HCEC 1CT (cell line): ENCODE measurements at regions not wholly inside any gene's neighbourhood (a gene's known extent, or its start where the extent isn't known, plus 50 kb on each side); places are given as distances from the start of the nearest gene placed in this dataset.

Experiments
- DNase-seq: peaks from one replicate; pipeline ENCODE4 v3.0.0-alpha.2; 2017

GRCh38 chr2:22691666-22692065, 693.3 kb upstream of the KLHL29 start:
- DNase-seq: no peak

GRCh38 chr2:22692746-22693145, 692.2 kb upstream of the KLHL29 start:
- no peak for DNase-seq

- no peak for DNase-seq
These were observed 690.7 kb upstream of the KLHL29 start for GRCh38 chr2:22694300-22694699.

GRCh38 chr2:22694856-22695255, 690.1 kb upstream of the KLHL29 start:
- no peak for DNase-seq

GRCh38 chr2:22697054-22697788, 687.8 kb upstream of the KLHL29 start:
- no peak for DNase-seq

- DNase-seq: no peak
These were observed 683.3 kb upstream of the KLHL29 start for GRCh38 chr2:22701561-22702160.

GRCh38 chr2:22703286-22703920, 681.6 kb upstream of the KLHL29 start:
- no peak for DNase-seq

GRCh38 chr2:22719396-22719795, 665.6 kb upstream of the KLHL29 start:
- DNase-seq: no peak

GRCh38 chr2:22729466-22729865, 655.5 kb upstream of the KLHL29 start:
- no peak for DNase-seq

GRCh38 chr2:22734373-22735045, 650.5 kb upstream of the KLHL29 start:
- DNase-seq: no peak

- no peak for DNase-seq
These were observed 647.8 kb upstream of the KLHL29 start for GRCh38 chr2:22737144-22737543.

GRCh38 chr2:22741216-22741615, 643.8 kb upstream of the KLHL29 start:
- no peak for DNase-seq

GRCh38 chr2:22748909-22749308, 636.1 kb upstream of the KLHL29 start:
- no peak for DNase-seq

GRCh38 chr2:22753476-22753875, 631.5 kb upstream of the KLHL29 start:
- DNase-seq: no peak

- DNase-seq: no peak
These were observed 628.5 kb upstream of the KLHL29 start for GRCh38 chr2:22756276-22757043.

- no peak for DNase-seq
These were observed 615.5 kb upstream of the KLHL29 start for GRCh38 chr2:22769497-22769896.

- no peak for DNase-seq
These were observed 600.4 kb upstream of the KLHL29 start for GRCh38 chr2:22784566-22784965.

GRCh38 chr2:22786817-22787216, 598.2 kb upstream of the KLHL29 start:
- DNase-seq: no peak

GRCh38 chr2:22787745-22788144, 597.2 kb upstream of the KLHL29 start:
- no peak for DNase-seq

- no peak for DNase-seq
These were observed 596.1 kb upstream of the KLHL29 start for GRCh38 chr2:22788749-22789327.

GRCh38 chr2:22795287-22795866, 589.6 kb upstream of the KLHL29 start:
- no peak for DNase-seq

GRCh38 chr2:22798386-22798785, 586.6 kb upstream of the KLHL29 start:
- DNase-seq: no peak
